ENCODE measurements at regions not wholly inside any gene's neighbourhood (a gene's known extent, or its start where the extent isn't known, plus 50 kb on each side); places are given as distances from the start of the nearest gene placed in this dataset.

DNA sequence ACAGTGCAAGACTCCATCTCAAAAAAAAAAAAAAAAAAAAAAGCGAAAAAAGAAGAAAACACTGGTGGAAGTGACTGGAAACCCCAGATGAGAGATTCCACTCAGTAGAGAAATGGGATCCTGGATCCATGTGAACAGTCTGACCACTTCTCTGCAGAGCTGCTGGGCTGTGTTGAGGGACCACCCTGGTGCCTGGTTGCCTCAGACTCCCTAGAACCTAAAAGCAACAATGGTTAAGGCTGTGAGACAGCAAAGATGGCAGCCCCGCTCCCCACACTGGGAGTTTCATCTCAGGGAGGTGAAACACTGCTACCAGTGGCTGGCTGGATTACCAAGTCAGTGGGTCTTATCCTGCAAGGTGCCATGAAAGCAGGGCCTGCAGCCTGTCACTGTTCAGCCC is 152.8 kb upstream of the ARSJ start:
- TF ChIP-seq CTCF (conservative IDR thresholded peaks at IDR 0.05 in 1 of 2, IDR thresholded peaks at IDR 0.05 in 1 of 2; ENCODE audit: low read depth in 1 of 2, low read length in 2 of 2): no peak
- no peak for TF ChIP-seq EZH2 (IDR thresholded peaks at IDR 0.05; ENCODE audit: low read length, missing control alignments)

Data from fibroblast of lung (primary cell).